Ectodermal cell (in vitro differentiated cells): ENCODE measurements at regions not wholly inside any gene's neighbourhood (a gene's known extent, or its start where the extent isn't known, plus 50 kb on each side); places are given as distances from the start of the nearest gene placed in this dataset.
"Not testable (repeated sequence)": the region's sequence is repeated elsewhere in the genome, so short reads cannot be mapped to it uniquely, and the experiment has no call there.

Experiments used
- H3K27ac ChIP-seq: 2 replicates; pipeline ENCODE4 v1.7.0; 2013; ENCODE audit warnings: mild to moderate bottlenecking, low read depth, low read length; ENCODE audit not compliant: insufficient read depth, poor library complexity, severe bottlenecking
- H3K27me3 ChIP-seq: 2 replicates; pipeline ENCODE4 v1.7.0; 2013; ENCODE audit warnings: mild to moderate bottlenecking, low read length; ENCODE audit not compliant: insufficient read depth, control insufficient read depth, poor library complexity, severe bottlenecking
- H3K36me3 ChIP-seq: one replicate; pipeline ENCODE4 v1.7.0; 2013; ENCODE audit warnings: low read length; ENCODE audit not compliant: control insufficient read depth, insufficient read depth
- H3K4me1 ChIP-seq: one replicate; pipeline ENCODE4 v1.7.0; 2013; ENCODE audit warnings: low read length; ENCODE audit not compliant: control insufficient read depth, insufficient read depth
- H3K4me3 ChIP-seq: 2 replicates; pipeline ENCODE4 v1.7.0; 2013; ENCODE audit warnings: low read depth, low read length, control low read depth; ENCODE audit not compliant: insufficient read depth
- H3K9me3 ChIP-seq: 2 replicates; pipeline ENCODE4 v1.7.0; 2013; ENCODE audit warnings: mild to moderate bottlenecking, low read length, moderate library complexity; ENCODE audit not compliant: control insufficient read depth
- WGBS, 2 experiments: methylation state at CpG; one replicate each; pipeline ENCODE4 v1.1.7; 2013; ENCODE audit warnings: missing lambda C conversion rate in 2 of 2; 5-methylcytosine and 5-hydroxymethylcytosine counted together

DNA sequence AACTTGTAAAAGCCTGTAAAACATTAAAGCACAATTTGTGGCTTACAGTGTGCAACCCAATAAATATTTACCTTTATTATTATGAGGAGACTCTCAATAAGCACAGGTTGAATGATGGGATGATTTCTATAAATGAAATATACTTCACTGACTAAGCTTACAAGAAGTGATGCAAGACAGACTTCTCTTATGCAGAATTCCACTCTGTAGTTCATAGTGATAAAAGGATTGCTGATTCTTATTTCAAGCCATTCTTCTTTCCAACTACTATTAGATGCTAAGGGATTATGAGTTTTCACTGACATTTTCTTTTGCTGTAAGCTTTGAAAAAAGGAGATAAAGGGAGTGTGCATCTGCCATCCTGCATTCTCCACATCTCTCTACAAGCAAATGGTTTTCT, 149.0 kb upstream of the ARG1 start:
- peaks cover 3% of the 10 kb centered on the region for H3K9me3 ChIP-seq
- H3K4me1 ChIP-seq, result no peaks in the 10 kb centered on the region
- H3K4me3 ChIP-seq, result no peak overlapping the region
- H3K27ac ChIP-seq, result no peak overlapping the region
- H3K36me3 ChIP-seq, result no peaks in the 10 kb centered on the region
- no peaks in the 10 kb centered on the region for H3K27me3 ChIP-seq

DNA sequence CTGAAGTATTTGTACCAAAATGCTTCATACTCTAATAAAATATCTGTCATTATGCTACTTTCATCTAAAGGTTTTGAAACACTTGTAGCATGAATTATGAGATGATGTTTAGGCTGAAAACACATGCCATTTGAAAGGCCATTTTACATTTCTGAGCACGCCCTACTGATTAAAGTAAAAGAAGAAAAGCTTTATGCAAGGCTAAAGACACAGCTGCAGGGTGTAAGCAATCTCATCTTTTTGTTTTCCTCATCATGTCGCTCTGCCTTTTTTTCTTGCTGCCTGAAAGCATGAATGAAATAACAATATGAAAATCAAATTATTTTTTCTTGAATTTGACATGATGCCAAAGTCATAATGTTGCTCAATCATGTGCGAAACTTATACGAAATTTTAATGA, 148.6 kb upstream of the ARG1 start:
- 83 to 100% methylated on average over 1 to 2 of the region's 4 CpGs for WGBS, 2 experiments
- H3K27ac ChIP-seq, result no peak overlapping the region

DNA sequence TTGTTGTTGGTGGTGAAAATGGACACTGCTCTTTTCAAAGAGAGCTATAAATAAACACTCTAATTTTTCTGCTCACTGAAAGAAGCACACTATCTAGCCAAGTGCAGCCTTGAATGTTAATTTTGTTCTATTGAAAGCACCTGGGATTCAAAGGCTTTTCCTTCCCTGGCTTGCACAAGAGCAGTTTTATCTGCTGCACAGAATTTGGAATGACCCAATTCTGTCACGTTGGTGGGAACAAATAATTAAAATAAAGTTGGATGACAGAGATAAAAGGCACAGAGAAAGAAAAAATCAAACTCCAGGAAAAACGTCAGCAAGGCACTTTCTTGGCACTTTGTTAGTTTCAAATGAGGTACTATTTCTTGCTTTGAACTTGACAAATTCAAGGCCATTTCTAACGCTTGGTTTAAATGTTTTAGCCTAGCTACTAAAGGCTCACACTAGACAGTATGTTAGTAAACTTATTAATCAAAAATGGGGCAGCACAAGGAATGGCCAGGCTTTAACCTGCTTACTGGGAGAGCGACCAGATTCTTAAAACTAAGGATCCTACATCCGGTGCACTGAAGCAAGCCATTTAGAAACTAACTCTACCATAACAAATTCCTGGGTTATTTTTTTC, 145.5 kb upstream of the ARG1 start:
- H3K27me3 ChIP-seq, result no peaks in the 10 kb centered on the region
- H3K36me3 ChIP-seq, result no peaks in the 10 kb centered on the region
- H3K27ac ChIP-seq, result no peak overlapping the region
- 80 to 86% methylated on average over 5 of the region's 5 CpGs for WGBS, 2 experiments
- no peaks in the 10 kb centered on the region for H3K4me1 ChIP-seq
- H3K4me3 ChIP-seq, result no peak overlapping the region
- H3K9me3 ChIP-seq, result peaks cover 3% of the 10 kb centered on the region

More for the DNA sequence above, 148.6 kb upstream of the ARG1 start:
- no peaks in the 10 kb centered on the region for H3K4me1 ChIP-seq
- H3K27me3 ChIP-seq, result no peaks in the 10 kb centered on the region
- H3K36me3 ChIP-seq, result no peaks in the 10 kb centered on the region
- H3K4me3 ChIP-seq, result no peak overlapping the region
- H3K9me3 ChIP-seq, result peaks cover 3% of the 10 kb centered on the region

DNA sequence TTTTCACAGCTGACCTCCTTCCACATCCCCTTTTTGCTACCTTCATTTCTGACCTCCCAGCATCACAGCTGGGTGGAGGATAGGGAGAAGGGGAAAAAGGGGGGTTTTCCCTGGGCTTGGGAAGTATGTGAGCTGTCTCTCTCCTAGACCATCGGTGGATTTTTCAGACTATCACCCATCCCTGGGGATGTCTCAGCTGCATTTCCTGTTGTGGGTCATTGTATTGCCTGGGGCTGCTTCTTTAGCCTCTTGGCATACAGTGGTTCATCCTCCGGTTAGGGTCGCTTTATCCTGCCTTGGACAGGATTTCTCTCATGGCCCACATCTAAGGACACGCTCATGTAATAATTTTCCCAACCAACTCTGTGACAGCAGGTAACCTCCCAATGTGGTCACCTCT, 142.5 kb upstream of the ARG1 start:
- WGBS, 2 experiments, result 93 to 99% methylated on average over 4 of the region's 4 CpGs
- Histone ChIP-seq H3K27me3 (no peaks in the 10 kb centered on the region), H3K4me1 (no peaks in the 10 kb centered on the region), H3K36me3 (no peaks in the 10 kb centered on the region), H3K4me3 (no peak overlapping the region), H3K27ac (no peak overlapping the region), H3K9me3 (peaks cover 3% of the 10 kb centered on the region)

DNA sequence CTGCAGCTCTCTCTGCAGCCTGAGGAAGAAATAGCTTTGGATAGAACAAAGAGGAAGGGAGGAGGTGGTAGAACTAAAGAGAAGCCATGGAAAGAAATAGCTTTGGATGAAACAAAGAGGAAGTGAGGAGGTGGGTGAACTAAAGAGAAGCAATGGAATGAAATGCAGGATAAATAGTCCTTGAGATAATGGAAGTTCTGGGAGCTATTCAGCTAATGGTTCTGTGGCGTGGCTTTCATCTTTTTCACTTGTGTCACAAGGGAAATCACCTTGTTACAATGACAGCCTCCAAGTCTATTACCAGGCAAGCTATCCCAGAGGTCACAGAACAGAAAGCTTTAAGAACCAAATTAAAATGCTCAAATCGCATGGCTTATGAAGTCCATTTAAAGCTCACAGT, 141.3 kb upstream of the ARG1 start:
- Histone ChIP-seq H3K27me3 (no peaks in the 10 kb centered on the region), H3K27ac (no peak overlapping the region), H3K36me3 (no peaks in the 10 kb centered on the region), H3K9me3 (peaks cover 3% of the 10 kb centered on the region), H3K4me1 (no peaks in the 10 kb centered on the region), H3K4me3 (no peak overlapping the region)
- 63 to 69% methylated on average over 2 of the region's 2 CpGs for WGBS, 2 experiments

DNA sequence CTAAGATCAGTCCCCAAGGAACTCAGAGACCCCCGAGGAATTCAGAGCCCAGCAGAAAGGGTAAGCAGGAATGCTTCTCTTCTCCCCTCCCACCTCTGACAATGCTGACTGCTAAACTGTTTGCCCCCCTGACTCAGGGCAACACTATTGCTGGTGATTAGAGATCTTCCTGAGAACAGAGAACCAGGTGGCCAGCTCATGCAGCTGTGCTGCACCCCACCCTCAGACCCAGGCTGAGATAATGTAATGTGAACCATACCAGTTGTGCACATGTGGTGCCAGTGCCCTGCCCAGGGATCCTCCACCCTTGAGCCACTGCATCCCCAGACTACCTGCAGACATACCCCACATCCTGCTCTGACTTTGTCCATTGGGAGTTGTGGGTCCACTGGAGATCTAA, 139.1 kb upstream of the ARG1 start:
- H3K27ac ChIP-seq, result no peak overlapping the region
- no peaks in the 10 kb centered on the region for H3K9me3 ChIP-seq
- H3K4me1 ChIP-seq, result no peaks in the 10 kb centered on the region
- H3K4me3 ChIP-seq, result no peak overlapping the region
- WGBS, 2 experiments, result 90 to 97% methylated on average over 1 of the region's 1 CpG
- no peaks in the 10 kb centered on the region for H3K27me3 ChIP-seq
- no peaks in the 10 kb centered on the region for H3K36me3 ChIP-seq

DNA sequence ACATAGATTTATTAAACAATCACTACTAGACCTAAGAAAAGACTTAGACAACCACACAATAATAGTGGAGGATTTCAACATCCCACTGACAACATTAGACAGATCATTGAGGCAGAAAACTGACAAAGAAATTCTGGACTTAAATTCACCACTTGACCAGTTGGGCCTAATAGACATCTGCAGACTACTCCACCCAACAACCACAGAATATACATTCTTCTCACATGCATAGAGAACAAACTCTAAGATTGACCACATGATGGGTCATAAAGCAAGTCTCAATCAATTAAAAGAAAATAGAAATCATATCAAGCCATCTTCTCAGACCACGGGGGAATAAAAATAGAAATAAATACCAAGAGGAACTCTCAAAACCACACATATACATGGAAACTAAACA, 136.7 kb upstream of the ARG1 start:
- H3K27me3 ChIP-seq, result no peaks in the 10 kb centered on the region
- H3K27ac ChIP-seq, result no peak overlapping the region
- WGBS, 2 experiments, result 100% methylated on average over 1 of the region's 1 CpG; no CpG with 5 or more reads in 1 of the 2 experiments
- no peaks in the 10 kb centered on the region for H3K4me1 ChIP-seq
- no peaks in the 10 kb centered on the region for H3K36me3 ChIP-seq
- H3K9me3 ChIP-seq, result no peaks in the 10 kb centered on the region
- no peak overlapping the region for H3K4me3 ChIP-seq

DNA sequence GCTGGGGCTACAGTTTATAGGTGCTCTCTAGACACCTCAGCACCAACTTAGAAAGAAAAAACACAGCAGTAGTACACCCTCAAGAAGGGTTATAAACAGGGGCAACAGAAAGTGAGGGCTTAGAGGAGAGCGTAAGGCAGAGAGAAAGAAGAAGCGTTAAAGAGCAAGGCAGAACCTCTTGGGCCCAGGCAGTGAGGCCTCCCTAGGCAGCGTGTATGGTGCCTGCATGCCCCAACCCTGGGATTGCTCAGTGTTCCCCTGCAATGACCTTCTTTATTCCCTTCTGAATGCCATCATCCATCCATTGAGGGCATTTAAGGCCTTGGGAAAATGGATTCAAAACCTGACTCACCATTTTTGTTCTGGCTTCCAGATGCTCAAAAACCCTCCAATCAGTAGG, 130.0 kb upstream of the ARG1 start:
- 94% methylated on average over 3 of the region's 3 CpGs for WGBS, 2 experiments
- no peak overlapping the region for H3K27ac ChIP-seq
- no peaks in the 10 kb centered on the region for H3K9me3 ChIP-seq
- H3K27me3 ChIP-seq, result no peaks in the 10 kb centered on the region
- H3K4me1 ChIP-seq, result no peaks in the 10 kb centered on the region
- no peak overlapping the region for H3K4me3 ChIP-seq
- H3K36me3 ChIP-seq, result no peaks in the 10 kb centered on the region

DNA sequence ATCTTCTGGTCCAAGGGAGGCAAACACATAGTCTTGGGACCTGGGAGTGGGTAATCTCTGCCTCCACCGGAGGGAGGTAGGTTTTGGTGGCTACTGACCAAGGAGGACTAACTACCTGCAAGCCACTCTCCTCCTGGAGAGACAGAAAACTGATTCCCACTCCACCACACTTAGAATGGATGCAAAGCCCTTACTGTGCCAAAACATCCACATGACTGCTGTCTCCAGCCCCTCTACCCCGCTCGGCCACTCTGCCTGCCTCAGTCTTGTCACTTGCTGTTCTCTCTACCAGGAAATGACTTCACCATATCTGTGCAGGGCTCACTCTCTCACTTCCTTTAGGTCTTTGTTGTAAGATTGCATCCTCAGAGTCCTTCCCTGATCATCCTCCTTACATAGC, 129.5 kb upstream of the ARG1 start:
- WGBS, 2 experiments, result 93 to 95% methylated on average over 3 of the region's 3 CpGs
- H3K36me3 ChIP-seq, result no peaks in the 10 kb centered on the region
- no peak overlapping the region for H3K27ac ChIP-seq
- H3K9me3 ChIP-seq, result no peaks in the 10 kb centered on the region
- H3K4me1 ChIP-seq, result no peaks in the 10 kb centered on the region
- H3K4me3 ChIP-seq, result no peak overlapping the region
- no peaks in the 10 kb centered on the region for H3K27me3 ChIP-seq

DNA sequence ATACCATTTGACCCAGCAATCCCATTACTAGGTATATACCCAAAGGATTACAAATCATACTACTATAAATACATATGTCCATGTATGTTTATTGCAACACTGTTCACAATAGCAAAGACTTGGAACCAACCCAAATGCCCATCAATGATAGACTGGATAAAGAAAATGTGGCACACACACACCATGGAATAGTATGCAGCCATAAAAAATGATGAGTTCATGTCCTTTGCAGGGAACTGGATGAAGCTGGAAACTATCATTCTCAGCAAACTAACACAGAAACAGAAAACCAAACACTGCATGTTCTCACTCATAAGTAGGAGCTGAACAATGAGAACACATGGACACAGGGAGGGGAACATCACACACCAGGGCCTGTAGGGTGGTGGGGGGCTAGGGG, 127.7 kb upstream of the ARG1 start:
- not testable (repeated sequence) for H3K4me3 ChIP-seq, H3K36me3 ChIP-seq, H3K4me1 ChIP-seq, H3K9me3 ChIP-seq, H3K27me3 ChIP-seq, H3K27ac ChIP-seq

DNA sequence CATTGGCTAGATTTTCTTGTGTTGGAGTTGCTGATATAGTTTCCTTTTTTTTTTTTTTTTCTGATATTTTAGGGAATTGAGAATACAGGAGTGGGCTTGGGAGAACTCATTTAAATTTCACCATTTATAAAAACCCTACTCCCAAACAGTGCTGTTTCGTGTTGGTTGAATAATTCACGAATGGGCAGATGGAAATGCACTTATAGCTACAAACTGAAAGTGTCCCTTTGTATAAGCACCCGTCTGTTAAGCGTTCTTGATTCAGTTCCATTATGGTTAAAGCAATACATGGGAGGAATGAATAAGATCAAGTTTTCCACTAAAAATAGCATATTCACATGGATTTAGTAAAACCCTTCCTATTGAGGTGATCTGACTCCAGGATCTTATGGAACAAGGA, 122.2 kb upstream of the ARG1 start:
- no peaks in the 10 kb centered on the region for H3K27me3 ChIP-seq
- no peak overlapping the region for H3K4me3 ChIP-seq
- H3K4me1 ChIP-seq, result no peaks in the 10 kb centered on the region
- WGBS, 2 experiments, result 89 to 97% methylated on average over 4 of the region's 4 CpGs
- H3K9me3 ChIP-seq, result no peaks in the 10 kb centered on the region
- no peaks in the 10 kb centered on the region for H3K36me3 ChIP-seq
- no peak overlapping the region for H3K27ac ChIP-seq
